Spleen (tissue), 7 donors: ENCODE measurements at regions not wholly inside any gene's neighbourhood (a gene's known extent, or its start where the extent isn't known, plus 50 kb on each side); places are given as distances from the start of the nearest gene placed in this dataset.

ENCODE experiments used
- POLR2AphosphoS5 ChIP-seq, 3 donors: sonication (generic); formaldehyde crosslinking; IDR thresholded peaks; one replicate each; pipeline ENCODE4 v1.5.1; 2017; ENCODE audit warnings: antibody characterized with exemption in 3 of 3
- TF ChIP-seq, protein P1 (sequence below), 11 experiments: fragments of 200-600 bp in 7 of 11; fragments of 450-650 bp in 4 of 11; sonication (generic) in 4 of 11; IDR thresholded peaks in 8 of 11; conservative IDR thresholded peaks in 3 of 11; 1 replicate in 7 of 11; 2 replicates in 4 of 11; pipeline versions ENCODE4 v1.4.0 to v1.8.0; 2016 to 2021; ENCODE audit warnings: antibody characterized with exemption in 11 of 11, inconsistent platforms in 4 of 11, mild to moderate bottlenecking in 1 of 11
- donor health status: DM: no; HTN: no; CAD: no; lungs with moderate emphysema.
- donor health status: DM: no; HTN: no; CAD: no.
- donor health status: DM: no; HTN: no; CAD: no.

DNA sequence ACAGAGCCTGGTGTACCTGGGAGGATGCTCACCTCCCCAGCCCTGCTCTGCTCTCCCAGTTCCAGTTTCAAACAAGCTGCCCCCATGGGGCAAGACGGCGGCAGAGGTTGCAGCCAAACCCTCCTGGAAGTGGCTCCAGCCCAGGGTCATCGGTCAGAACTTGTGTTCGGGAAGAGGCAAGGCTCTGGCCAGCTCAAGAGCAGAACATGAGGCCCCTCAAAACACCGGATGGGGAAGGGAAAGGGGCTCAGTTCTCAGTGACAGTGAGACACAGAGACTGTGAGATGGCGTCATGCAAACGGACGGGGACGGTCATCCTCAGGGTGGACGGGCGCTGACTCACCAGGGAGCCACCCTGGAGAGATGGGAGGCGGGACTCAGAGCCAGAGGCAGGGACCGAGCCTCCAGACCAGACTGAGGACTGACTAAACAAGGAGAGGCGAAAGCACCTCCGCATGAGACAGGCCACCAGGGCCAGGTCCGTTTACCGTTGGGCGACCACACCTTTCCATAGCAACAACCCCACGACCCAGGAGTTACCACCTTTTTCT, 63.9 kb upstream of the GALNT9 start:
- TF ChIP-seq, protein P1, sequence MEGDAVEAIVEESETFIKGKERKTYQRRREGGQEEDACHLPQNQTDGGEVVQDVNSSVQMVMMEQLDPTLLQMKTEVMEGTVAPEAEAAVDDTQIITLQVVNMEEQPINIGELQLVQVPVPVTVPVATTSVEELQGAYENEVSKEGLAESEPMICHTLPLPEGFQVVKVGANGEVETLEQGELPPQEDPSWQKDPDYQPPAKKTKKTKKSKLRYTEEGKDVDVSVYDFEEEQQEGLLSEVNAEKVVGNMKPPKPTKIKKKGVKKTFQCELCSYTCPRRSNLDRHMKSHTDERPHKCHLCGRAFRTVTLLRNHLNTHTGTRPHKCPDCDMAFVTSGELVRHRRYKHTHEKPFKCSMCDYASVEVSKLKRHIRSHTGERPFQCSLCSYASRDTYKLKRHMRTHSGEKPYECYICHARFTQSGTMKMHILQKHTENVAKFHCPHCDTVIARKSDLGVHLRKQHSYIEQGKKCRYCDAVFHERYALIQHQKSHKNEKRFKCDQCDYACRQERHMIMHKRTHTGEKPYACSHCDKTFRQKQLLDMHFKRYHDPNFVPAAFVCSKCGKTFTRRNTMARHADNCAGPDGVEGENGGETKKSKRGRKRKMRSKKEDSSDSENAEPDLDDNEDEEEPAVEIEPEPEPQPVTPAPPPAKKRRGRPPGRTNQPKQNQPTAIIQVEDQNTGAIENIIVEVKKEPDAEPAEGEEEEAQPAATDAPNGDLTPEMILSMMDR (IDR thresholded peaks at IDR 0.05 in 8 of 11, conservative IDR thresholded peaks at IDR 0.05 in 3 of 11): no peak
- no peak for TF ChIP-seq POLR2AphosphoS5 (IDR thresholded peaks at IDR 0.05)
